Adrenal gland (tissue), 9 donors: ENCODE measurements at regions not wholly inside any gene's neighbourhood (a gene's known extent, or its start where the extent isn't known, plus 50 kb on each side); places are given as distances from the start of the nearest gene placed in this dataset.

ENCODE experiments used
- DNase-seq, 7 donors: peaks; one replicate each; pipeline ENCODE4 v3.0.0-alpha.2; 2019 to 2020
- H3K27ac ChIP-seq, 5 donors: fragments of 200-600 bp; sonication (generic) in 4 of 5; 1 replicate in 3 of 5; 2 replicates in 2 of 5; pipeline versions ENCODE4 v1.5.1 to v1.8.0; 2016 to 2020; ENCODE audit warnings: mild to moderate bottlenecking in 1 of 5
- H3K27me3 ChIP-seq: fragments of 200-600 bp; 2 replicates; pipeline ENCODE4 v1.8.0; 2021
- H3K36me3 ChIP-seq, 2 donors: fragments of 200-600 bp; replicated peaks in 1 of 2; 1 replicate in 1 of 2; 2 replicates in 1 of 2; pipeline versions ENCODE4 v1.5.1 to v1.8.0; 2018 to 2022
- H3K4me1 ChIP-seq, 2 donors: fragments of 200-600 bp; replicated peaks in 1 of 2; 1 replicate in 1 of 2; 2 replicates in 1 of 2; pipeline versions ENCODE4 v1.5.1 to v1.8.0; 2018 to 2021
- H3K4me3 ChIP-seq, 4 donors: fragments of 200-600 bp; sonication (generic) in 3 of 4; one replicate each; pipeline ENCODE4 v1.5.1; 2016 to 2018
- H3K9me3 ChIP-seq, 3 donors: fragments of 200-600 bp; sonication (generic) in 1 of 3; replicated peaks in 1 of 3; 1 replicate in 2 of 3; 2 replicates in 1 of 3; pipeline versions ENCODE4 v1.5.1 to v1.8.0; 2016 to 2021
- CTCF ChIP-seq, 6 experiments: fragments of 450-650 bp in 4 of 6; fragments of 200-600 bp in 2 of 6; sonication (generic) in 1 of 6; IDR thresholded peaks; 1 replicate in 5 of 6; 2 replicates in 1 of 6; pipeline versions ENCODE4 v1.5.1 to v1.8.0; 2016 to 2021; ENCODE audit warnings: antibody characterized with exemption in 6 of 6, mild to moderate bottlenecking in 2 of 6, moderate library complexity in 1 of 6
- POLR2A ChIP-seq, 2 donors: fragments of 450-650 bp; IDR thresholded peaks; one replicate each; pipeline ENCODE4 v1.6.1; 2017; ENCODE audit warnings: antibody characterized with exemption in 2 of 2, mild to moderate bottlenecking in 2 of 2, moderate library complexity in 1 of 2
- WGBS, 4 donors: extraction: QIAGEN DNeasy Blood & Tissue Kit in 2 of 4; methylation state at CpG; one replicate each; pipeline versions ENCODE4 v1.1.5 to v1.1.7; 2013 to 2017; 5-methylcytosine and 5-hydroxymethylcytosine counted together
- intact Hi-C, 2 donors: fragments of 100-400 bp; cut with DNase I; formaldehyde crosslinking; loops; one replicate each; pipeline versions ENCODE4 v1.14.1 to v1.15.0; 2022 to 2023
- donor health status: healthy with polysubstance abuse.
- donor health status: Bipolar disorder and iron deficiency.
- donor health status: DM: yes; HTN: yes; CAD: no.
- donor health status: DM: no; HTN: no; CAD: no.
- donor health status: DM: no; HTN: no; CAD: no.

GRCh38 chr21:18630446-18630845 is 226.9 kb upstream of the TMPRSS15 start:
- 64 to 96% (median 83%) methylated on average over 2 of the region's 2 CpGs for WGBS, 4 donors
- Histone ChIP-seq H3K27me3 (no peaks in the 10 kb centered on the region), H3K27ac (no peak overlapping the region)

GRCh38 chr21:18636897-18637296 is 233.3 kb upstream of the TMPRSS15 start:
- TF ChIP-seq CTCF (IDR thresholded peaks at IDR 0.05) (no peak), POLR2A (IDR thresholded peaks at IDR 0.05) (no peak)
- Histone ChIP-seq H3K36me3 (no peaks in the 10 kb centered on the region), H3K27me3 (no peaks in the 10 kb centered on the region), H3K4me1 (no peaks in the 10 kb centered on the region), H3K27ac (no peak overlapping the region), H3K9me3 (no peaks in the 10 kb centered on the region), H3K4me3 (no peak overlapping the region)
- intact Hi-C loops: no loop called here
- no peak for DNase-seq
- WGBS, 4 donors: 80 to 89% (median 86%) methylated on average over 2 of the region's 2 CpGs

More at GRCh38 chr21:18630446-18630845, 226.9 kb upstream of the TMPRSS15 start:
- Histone ChIP-seq H3K4me3 (no peak overlapping the region), H3K9me3 (peaks cover 0 to 4% (median 0%) of the 10 kb centered on the region in 3 donors), H3K4me1 (no peaks in the 10 kb centered on the region), H3K36me3 (no peaks in the 10 kb centered on the region)
- TF ChIP-seq CTCF (IDR thresholded peaks at IDR 0.05): no peak
- TF ChIP-seq POLR2A (IDR thresholded peaks at IDR 0.05): no peak
- DNase-seq: no peak
- intact Hi-C loops: no loop called here

GRCh38 chr21:18646116-18646515 is 242.5 kb upstream of the TMPRSS15 start:
- Histone ChIP-seq H3K9me3 (no peaks in the 10 kb centered on the region), H3K4me3 (no peak overlapping the region), H3K27me3 (no peaks in the 10 kb centered on the region), H3K27ac (no peak overlapping the region), H3K4me1 (no peaks in the 10 kb centered on the region), H3K36me3 (no peaks in the 10 kb centered on the region)
- intact Hi-C loops: no loop called here
- WGBS, 4 donors: 44 to 56% (median 53%) methylated on average over 1 of the region's 1 CpG
- TF ChIP-seq CTCF (IDR thresholded peaks at IDR 0.05) (no peak), POLR2A (IDR thresholded peaks at IDR 0.05) (no peak)
- no peak for DNase-seq

- intact Hi-C loops: no loop called here
- H3K27me3 ChIP-seq: no peaks in the 10 kb centered on the region
- no peaks in the 10 kb centered on the region for H3K9me3 ChIP-seq
- H3K4me1 ChIP-seq: no peaks in the 10 kb centered on the region
- H3K36me3 ChIP-seq: no peaks in the 10 kb centered on the region
- no peak overlapping the region for H3K27ac ChIP-seq
- no peak overlapping the region for H3K4me3 ChIP-seq
- TF ChIP-seq CTCF (IDR thresholded peaks at IDR 0.05) (no peak), POLR2A (IDR thresholded peaks at IDR 0.05) (no peak)
- WGBS, 4 donors: 54 to 71% (median 62%) methylated on average over 3 of the region's 3 CpGs
- no peak for DNase-seq
These were observed 252.3 kb upstream of the TMPRSS15 start for GRCh38 chr21:18655931-18656330.
